ENCODE measurements at regions not wholly inside any gene's neighbourhood (a gene's known extent, or its start where the extent isn't known, plus 50 kb on each side); places are given as distances from the start of the nearest gene placed in this dataset.

DNA sequence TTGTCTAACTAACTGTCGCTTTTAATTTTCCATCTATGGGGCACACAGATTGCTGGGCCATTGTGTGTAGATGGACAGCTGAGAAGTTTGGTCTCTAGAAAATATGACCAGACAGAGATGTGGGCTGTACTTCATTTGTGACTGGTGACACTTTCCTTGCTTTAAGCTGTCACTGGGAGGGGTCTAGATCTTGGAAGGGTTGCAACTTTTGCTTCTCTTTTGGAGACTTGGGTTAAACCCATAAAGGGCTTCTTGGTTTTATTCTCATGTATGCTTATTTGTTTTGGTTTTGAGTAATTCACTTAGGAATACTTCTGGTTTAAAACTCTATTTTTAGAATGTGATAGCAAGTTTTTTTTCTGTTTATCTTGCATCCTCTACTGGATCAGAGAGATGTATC, 80.2 kb downstream of the ETS2 start:
- DNase-seq (ENCODE audit: low read depth) = no peak

DNA sequence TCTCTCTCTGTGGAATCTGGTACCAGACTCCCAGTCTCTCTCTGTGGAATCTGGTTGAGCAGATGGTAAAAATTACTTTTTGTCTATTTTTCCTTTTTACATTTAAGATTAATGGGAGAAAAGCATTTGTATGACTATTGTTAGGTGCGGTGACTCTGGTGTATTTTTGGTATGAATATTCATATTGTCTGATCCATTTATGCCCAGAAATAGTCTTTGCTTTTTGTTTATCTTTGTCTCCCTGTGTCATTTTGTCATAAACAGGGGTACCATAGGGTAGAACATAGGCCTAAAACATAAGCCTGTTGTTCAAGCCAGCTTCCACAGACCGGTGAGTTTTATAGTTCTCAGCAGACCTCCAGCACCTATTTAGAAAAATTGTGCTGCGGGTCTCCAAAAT, 78.7 kb downstream of the ETS2 start:
- DNase-seq (ENCODE audit: low read depth) = no peak

DNA sequence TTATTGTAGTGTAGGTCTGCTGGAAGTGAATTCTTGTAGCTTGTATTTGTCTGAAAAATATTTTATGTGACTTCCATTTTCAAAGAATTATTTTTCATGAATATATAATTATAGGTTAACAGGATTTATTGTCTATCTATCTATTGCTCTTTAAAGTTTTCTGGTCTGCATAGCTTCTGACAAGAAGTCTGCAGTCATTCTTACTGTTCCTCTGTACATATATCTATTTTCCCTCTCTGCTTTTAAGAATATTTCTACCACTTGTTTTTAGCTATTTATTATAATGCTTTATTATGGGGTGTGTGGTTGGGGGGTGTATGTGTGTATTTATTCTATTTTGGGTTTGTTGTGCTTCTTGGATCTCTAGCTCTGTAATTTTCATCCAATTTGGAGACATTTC, 77.4 kb downstream of the ETS2 start:
- DNase-seq (ENCODE audit: low read depth) = no peak

DNA sequence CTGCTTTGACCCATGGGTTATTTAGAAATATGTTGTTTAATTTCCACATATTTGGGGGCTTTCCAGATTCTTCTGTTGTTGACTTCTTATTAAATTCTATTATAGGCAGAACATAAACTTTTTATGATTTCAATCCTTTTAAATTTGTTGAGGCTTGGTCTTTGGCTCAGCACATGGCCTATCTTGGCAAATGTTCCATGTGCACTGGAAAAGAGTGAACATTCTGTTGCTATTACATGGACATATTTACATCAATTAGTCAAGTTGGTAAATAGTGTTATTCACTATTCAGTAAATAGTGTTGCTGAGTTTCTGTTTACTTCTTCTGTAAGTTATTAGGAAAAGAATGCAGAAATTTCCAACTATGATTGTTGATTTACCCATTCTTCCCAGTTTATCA, 75.4 kb downstream of the ETS2 start:
- no peak for DNase-seq (ENCODE audit: low read depth)

DNA sequence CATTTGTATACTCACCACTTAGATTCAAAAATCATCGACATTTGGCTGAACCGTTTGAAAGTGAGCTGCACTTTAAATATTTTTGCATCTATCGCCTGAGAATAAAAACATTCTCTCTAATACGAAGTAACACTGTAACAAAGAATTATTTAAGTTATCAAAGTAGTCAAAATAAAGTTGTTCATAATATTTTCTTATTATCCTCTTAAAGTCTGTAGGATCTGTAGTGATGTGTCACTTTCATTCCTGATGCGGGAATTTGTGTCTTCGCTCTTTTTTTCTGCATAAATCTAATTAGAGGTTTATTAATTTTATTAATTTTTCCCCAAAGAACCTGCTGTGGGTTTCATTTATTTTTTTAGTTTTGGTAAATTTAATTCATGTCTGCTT, 74.8 kb downstream of the ETS2 start:
- no peak for DNase-seq (ENCODE audit: low read depth)

DNA sequence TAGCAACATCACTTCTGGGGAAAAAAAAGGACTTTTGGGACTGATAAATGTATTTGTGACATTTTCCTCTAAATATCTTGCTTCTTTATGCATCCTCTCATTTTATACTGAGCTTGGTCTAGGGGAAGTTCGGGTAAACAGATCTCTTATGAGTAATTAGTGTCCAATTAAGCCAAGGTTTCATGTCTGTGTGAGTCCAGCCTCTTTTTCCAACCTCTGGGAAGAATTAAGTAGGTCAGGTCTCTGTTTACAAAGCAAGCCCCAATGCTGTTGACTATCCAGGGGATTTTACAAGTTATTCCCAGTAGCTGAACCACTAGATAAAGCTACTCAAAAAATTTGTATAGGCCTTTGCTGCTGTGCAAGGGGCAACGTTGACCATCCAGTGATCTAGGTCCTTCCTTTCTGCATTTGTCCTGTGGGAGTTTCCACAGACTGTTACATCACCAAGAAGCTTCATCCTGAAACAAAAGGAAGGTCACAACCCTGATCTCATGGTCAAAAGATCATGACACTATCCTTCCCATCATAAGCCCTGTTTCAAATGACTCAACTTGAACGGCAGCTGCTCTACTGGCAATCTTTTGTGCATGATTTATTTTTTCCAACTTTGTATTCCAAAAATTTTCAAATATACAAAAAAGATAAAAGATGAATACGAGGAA, 74.3 kb downstream of the ETS2 start:
- DNase-seq (ENCODE audit: low read depth) = no peak

DNA sequence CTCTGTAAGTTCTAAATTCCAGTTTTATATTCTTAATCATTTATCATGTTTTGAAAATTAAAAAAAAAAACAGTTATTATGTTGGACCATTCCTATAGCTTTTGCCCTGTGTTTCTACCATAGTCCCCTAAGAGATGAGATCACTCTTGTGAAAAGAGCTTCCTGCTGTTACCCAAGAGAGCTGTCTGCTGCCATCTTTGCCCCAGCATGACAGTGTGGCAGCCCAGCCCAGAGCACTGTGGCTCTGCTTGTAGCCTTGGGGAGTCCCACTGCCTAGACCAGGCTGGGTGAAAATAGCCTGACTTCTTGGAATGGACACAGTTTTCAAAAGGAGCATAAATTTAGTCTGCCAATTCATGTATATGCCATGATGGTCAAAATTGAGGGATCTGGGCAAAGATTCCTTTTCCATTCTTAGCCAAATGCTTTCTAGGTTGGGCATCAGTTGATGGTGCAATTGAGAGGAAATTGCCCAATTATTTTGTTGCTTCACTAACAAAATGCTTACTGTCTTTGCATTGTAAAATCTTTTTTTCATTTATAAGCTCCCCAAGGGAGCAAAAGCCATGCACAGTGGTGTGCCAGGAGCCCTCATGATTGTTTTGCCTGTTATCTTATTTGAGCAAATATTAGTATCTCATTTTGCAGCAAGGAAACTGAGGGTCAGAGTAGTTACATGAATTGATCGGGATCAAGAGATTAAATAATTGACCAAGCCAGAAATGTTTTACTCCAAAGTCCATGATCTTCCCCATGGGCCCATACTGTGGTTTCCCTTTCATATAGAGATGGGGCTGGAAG, 72.8 kb downstream of the ETS2 start:
- DNase-seq (ENCODE audit: low read depth) = no peak

DNA sequence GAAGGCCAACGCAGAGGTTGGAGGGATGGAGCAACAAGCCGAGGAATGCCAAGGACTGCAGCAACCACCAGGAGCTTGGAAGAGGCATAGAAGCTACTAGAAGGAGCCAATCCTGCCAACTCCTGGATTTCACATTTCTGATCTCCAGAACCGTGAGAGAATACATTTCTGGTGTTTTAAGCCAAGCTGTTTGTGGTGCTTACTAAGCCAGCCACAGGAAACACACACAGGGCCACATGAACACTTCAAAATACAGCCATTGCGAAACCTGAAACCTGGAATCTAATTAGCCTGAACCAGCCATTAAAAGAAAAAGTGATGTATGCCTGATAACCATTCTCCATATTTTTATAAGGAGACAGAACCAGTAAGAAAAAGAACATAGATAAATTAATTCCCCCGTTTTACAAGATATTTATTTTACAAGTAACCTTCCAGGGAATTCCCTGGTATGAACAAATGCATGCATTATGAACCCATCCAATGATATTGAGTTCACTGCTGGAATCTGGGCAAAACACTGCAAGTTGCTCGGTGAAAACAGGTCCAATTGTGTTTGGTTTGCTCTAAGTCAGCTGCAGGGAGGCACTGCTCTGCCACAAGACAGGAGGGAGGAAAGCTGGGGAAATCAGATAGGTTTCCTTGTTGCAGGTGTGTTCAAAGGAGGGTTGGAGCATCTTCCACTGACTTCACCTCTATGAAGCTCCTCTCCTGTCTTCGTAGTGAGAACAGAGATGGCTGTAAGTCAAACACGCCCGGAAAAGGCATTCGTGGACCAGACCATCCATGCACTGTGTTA, 70.2 kb downstream of the ETS2 start:
- no peak for DNase-seq (ENCODE audit: low read depth)
